Amniotic epithelial cell (primary cell): ENCODE measurements at regions not wholly inside any gene's neighbourhood (a gene's known extent, or its start where the extent isn't known, plus 50 kb on each side); places are given as distances from the start of the nearest gene placed in this dataset.

Experiments
- DNase-seq: peaks from one replicate; pipeline ENCODE4 v3.0.0-alpha.2; 2010; ENCODE audit warnings: low read depth

DNA sequence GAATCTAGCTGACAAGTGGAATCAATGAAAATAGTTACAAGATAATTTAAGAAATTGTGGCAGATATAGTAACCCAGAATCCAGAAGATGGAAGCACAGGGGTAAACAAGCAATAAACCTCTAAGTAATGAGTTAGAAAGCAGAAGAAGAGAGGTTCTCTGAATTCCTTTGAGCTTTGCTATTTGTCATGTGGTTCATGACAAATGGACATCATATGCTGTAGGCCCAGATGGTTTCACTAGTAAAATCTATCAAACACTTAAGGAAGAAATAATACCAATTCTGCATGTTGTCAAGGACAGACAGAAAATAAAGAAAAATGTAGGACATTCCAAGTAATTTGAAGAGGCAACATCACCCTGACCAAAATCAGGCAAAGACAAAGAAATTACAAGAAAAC lies 480.8 kb upstream of the INTU start:
- no peak for DNase-seq

DNA sequence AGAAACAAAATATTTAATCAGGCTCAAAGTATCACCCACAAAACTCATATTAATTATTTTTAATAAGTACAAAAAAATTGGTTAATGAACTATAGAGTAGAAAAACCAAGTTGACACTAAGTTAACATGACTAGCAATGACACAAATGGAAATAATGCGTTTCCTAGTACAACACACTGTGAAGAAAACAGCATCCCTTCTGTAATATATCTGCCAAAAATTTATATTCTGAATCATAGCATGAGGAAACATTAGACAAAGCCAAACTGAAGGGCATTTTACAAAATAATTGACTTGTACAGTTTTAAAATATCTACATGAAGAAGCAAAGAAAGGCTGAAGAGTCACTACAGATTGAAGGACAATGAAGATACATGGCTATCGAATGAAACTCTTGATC lies 477.6 kb upstream of the INTU start:
- no peak for DNase-seq

DNA sequence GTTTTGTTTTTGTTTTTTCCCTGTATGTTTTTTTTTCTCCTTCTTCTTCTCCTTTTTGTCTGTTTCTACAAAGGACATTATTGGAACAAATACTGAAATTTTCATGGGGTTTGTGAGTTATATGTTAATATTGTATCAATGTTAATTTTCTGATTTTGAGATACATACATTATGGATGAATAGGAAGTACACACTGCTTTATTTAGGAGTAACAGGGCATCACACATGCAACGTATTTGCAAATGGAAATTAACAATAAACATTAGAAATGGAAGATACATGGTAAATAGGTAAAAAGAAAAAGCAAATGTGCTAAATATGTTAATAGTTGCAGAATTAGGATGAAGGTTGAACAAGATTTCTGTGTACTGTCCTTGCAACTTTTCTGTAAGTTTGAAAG lies 477.2 kb upstream of the INTU start:
- no peak for DNase-seq

DNA sequence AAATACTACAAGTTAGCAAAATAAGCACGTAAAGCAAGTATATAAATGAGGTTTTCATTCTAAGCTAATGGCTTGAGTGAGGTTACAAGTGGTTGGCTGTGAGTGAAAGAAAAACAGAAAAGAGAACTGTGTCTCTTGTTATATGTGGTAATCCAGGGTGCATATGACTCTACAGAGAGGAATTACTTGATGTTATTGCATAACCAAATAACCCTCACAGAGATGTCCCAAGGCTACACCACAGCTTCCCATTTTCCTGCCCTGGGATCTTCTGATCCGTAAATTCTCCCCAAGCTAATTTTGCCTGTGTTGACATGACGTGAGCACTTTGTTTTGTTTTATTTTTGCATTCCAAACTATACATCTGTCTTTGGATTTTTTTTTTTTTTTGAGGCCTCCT lies 470.0 kb upstream of the INTU start:
- peak; percentile 98 for DNase-seq

DNA sequence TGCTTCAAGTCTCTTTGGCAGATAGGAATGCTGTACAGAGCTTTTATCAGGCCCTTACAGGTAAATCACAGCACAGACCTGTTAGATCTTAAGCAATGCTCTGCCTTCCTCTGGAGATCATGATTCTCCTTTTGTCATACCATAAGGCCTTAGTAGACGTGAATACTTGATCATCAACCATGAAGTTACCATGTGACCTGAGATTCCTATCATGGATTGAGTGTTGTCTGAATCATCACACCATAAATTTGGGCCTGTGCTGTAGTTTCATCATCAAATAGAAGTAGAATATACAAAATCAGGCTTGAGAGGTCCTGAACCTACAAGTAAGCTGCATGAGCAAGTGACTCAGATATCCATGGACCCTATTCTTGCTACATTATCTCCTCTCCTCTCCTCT lies 466.8 kb upstream of the INTU start:
- peak; percentile 83 for DNase-seq

DNA sequence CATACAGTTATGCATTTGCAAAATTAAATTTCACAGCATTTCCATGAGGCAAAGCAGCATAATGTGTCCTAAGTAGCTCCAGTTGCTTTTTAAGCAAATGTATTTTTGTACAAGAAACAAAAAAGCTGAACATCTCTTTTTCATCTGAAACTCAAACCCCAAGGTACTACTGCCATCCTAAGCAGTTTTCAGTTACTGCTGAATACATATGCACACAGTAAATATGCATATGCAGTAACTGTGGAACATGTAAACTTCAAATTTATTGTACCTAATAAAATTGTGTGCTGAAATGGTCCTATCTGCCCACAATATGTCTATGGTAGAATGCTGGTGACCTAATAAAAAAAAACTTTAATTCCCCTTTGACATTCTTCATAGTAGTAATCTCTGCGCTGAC lies 458.6 kb upstream of the INTU start:
- no peak for DNase-seq

DNA sequence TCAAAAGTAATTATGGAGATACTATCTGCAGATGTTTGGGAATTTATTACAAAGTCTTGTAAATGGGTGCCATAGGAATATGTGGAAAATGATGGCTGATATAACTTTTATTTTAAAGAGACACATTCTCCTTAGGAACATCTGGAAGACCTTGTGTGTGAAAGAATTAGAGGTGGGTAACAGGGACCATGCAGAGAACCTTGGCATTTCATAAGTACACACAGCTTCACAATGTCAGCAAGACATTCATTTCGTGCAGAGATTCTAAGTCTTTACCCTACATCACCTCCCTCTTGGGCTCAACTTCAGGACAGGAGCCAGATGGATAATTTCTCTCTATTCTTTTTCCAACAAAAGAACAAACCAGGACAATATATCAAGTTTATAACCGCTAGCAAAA lies 458.1 kb upstream of the INTU start:
- no peak for DNase-seq

DNA sequence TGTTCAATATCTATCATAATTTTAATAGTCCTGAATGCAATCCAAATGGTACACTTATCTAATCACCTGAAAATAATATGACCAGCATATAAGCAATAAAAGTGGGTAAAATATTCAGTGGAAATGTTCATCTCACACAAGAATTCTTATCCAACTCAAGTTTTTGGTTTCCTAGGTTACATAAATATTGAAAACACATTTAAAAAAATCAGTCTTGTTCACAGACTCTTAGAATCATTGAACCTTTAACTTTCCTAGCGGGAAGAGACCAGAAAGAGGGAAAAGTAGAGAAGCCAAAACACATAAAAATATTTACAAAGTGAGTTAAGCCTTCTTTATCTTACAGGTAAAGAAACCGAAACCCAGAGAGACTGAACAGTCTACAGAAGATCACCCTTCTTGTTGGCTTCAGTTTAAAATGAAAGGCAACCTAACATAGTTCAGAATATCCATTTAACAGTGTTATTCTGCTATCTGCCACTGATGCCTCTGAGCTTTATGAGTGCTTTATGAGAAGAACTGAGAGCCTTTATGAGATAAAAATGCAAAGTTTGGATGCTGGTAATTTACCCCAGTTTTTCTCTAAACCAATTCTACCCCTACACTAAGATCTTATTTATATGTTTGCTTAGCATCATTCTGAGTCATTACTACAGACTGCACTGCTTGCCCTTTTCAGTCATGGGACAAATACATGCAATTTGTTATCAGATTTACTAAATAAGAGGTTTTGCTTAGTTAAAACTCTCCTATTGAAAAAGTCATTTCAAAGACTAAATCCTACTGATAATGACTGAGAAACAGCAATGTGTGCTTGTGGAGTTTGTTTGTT lies 453.3 kb upstream of the INTU start:
- DNase-seq, result no peak

DNA sequence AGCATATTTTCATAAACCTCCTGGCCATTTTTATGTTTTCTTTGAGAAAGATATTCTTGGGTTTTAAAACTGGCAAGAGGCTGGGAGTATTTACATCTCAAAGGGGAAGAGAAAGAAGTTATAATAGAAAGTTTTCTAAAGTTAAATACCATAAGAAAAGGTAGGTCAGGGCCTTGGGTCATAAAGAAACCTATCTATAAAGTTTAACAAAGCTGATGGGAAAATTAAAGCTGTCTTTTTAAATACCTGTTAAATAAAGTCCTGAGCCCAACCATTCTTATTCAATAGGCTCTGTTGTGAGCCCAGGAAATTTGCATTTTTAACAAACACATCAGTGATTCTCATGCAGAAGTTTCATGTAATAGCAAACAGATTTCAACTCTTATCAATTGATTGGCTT lies 451.8 kb upstream of the INTU start:
- no peak for DNase-seq

DNA sequence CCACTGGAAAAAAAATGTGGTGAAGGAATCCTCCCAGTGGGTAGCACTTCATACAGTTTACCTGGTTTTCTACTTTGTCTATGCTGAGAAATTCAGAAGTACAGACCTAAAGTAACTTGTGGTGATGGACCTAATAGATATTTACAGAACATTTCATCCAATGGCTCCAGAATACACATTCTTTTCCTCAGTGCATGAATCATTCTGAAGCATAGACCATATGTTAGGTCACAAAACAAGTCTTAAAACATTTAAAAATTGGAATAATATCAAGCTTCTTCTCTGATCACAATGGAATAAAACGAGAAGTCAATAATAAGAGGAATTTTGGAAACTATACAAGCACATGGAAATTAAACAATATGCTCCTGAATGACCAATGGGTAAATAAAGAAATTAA lies 450.1 kb upstream of the INTU start:
- no peak for DNase-seq

DNA sequence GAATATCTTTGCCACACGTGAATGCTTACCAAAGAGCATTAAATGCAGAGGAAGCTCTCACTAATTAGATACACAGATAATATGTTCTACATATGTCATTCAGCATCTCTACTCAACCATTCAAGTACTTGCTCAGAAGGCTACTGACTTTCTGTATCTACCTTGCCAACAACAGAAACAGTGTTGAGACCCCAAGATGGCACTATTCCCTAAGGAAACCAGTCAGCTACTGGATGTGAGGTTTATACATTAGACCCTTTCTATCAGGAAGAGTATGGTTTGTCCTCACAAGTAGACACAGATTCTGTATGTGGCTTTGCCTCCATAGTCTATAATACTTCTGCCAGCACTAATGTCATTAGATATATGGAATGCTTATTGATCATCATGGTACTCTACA lies 443.9 kb upstream of the INTU start:
- DNase-seq, result peak; percentile 62

DNA sequence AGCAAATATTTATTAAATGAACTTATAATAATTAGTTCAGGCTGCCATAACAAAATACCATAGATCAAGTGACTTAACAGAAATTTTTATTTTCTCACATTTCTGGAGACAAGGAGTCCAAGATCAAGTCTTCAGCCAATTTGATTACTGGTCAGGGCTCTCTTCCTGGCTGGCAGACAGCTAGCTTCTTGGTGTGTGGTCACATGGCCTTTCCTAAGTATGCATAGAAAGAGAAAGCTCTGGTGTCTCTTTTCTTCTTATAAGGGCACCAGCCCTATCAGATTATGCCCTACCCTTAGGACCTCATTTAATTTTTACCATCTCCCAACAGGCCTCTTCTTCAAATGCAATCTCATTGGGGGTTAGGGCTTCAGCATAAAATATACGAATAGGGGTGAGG lies 438.5 kb upstream of the INTU start:
- DNase-seq, result no peak

DNA sequence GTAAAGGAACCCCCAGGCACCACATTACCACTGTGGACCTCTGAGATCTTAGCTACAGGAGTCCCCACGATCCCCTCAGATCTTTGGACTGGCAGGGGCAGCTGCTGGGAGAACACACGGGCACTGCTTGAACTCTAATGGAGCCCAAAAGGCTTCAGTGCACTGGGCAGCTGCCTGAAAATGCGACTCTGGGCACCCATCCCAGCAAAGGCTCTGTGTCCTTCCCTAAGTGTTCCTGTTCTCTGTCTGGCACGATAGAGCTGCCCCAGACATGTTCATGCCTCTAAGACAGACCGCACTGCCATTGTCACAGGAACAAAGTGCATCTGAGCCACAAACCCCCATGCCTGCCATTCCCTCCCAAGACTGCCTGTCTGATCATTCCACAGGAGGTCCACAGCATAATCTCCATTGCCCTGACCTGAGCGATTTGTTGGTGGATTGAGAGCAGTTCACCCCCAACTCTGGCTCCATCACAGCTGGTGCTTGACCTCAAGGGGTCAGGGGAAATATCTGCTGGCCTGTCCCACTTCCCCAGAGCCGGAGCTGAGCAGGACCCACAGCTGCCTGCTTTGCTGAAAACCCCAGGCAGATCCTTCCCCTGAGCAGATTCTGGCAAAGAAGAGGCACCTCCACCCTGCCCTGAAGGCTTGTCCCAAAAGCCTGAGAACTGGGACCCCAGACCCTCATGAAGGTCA lies 436.0 kb upstream of the INTU start:
- DNase-seq, result no peak

DNA sequence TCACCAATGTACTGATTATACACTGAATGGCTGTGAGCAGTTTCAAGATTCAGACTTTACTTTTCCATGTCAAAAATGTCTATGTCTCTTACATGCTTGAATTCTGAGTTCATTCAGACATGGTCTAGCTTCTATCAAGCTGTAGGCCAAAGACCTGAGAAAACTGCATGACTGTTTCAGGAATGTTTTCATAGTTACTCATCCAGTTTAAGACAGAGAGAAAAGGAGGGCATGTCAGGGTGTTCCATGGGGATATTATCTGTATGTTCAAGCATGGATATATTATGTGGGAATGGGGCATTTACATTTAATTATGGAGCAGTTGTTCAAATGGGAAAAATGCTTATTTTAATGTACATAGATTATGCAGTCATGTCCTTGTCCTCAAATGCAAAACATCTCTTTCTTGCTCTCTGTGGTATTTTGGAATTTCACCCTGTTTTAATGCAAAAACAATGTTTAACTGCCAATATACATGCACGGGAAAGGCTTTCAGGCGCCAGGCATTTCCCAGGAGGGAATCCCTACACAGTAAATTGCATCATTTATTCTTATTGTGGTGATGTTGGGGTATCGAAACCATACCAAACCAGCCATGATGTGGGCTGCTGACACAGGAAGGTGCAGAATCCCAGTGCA lies 429.1 kb upstream of the INTU start:
- peak; percentile 70 for DNase-seq

DNA sequence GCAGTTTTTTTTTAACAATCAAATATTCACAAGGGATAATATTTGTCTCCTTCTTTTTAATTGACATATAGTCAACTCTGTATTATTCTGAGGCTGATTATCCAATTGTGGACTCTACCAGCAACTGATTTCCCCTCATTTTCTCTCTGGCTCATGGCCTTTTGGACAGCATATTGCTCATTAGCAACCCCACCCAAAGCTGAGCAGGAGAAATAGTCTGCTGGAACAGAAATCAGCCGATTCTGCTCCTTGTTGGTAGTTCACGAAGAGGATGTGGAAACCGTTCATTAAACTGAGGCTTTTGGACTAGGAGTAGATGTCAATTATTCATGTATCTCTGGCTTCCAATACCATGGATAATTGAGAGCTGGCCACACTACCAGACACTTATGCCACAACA lies 428.4 kb upstream of the INTU start:
- no peak for DNase-seq

DNA sequence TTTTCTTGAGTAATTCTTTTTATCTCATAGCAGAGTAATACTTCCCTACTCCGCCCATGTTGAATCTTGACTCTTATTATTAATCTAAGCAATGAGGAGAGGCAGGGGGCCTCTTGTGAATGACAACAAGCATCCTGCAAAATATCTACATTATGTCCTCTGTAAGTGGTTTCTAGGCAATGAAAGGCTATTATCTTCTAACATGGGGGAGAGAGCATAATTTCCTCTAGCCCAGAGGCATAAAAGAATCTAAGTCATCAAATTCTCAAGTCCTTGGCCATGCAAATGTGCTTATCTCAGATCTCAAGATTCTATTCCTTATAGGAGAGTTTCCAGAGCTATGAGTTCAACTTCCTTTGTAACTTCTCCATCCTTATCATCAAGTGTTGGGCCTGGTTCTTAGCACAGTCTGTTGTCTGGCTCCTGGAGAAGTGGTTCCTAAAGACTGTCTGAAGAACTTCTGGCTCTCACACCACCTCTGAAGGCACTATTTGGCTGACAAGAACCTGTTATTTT lies 423.1 kb upstream of the INTU start:
- DNase-seq, result no peak

DNA sequence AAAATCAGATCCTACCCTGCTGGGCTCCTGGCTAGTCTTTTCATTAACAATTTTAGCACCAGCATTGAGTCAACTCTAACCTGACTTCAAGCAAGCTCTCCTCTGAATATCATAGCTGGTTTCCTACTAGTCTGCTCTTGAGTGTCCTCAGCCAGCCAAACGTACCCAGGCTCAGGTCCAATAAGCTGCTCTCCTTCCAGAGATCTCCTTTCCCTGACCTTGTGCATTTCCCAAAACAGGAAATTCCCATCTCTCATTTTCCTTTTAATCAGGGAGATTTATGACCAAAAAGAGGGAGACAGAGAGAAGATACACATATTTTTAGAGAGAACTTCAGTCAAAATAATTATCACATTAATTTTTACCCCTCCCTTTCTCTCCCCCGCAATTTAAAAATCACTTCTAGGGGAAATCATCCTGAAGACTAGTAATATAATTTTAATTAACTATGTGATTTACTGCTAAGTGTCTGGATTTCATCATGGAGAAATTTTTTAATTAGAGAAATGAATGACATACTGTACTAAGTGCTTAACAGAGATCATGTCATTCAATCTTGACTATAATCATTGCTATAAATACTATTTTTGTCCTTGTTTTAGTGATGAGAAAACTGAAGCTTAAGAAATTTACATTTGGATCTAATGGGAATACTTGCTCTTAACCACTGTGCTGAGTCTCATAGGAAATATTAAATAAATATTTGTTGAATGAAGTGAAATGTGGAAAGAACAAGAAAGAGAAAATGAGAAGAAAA lies 421.7 kb upstream of the INTU start:
- DNase-seq, result no peak

DNA sequence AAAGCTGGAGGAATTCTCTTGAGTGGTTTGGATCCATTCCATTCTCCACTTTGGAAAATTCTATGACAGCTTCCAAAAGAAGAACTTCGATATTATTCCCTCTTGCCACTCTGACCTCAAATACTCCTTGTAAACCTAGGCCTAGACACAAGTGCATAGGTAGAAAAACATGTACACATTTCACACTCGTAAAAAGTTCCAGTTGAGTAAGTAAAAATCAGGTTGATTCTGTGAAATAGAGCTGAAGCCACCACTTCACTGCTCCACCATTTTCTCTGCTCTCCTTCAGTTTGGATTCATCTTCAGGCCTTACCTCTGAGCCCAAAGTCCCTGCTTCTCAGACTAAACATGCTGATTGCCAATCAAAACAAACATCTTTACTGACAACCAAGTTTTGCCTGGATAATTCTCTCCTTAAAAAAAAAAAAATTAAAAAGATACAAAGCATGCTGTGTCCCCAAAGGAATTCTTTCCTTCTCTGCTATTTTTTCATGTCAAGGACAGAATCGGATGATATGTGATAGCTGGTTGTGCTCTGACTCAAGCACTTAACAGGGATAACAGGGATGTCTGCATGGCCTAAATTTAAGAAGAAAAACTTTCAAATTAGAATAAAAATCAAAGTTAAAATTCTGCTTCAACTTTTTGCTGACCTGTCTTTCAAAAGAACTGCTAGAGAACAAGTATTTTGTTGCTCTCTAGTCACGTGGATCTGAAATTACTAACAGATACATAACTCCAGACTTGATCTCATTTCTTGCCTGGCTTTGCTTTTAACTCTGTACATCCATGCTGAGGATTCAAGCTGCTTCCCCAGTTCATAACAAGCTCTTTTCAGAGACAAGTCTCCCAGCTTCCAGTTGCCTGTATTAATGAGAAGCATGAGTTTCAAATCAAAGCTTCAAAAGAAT lies 420.9 kb upstream of the INTU start:
- peak; percentile 27 for DNase-seq

DNA sequence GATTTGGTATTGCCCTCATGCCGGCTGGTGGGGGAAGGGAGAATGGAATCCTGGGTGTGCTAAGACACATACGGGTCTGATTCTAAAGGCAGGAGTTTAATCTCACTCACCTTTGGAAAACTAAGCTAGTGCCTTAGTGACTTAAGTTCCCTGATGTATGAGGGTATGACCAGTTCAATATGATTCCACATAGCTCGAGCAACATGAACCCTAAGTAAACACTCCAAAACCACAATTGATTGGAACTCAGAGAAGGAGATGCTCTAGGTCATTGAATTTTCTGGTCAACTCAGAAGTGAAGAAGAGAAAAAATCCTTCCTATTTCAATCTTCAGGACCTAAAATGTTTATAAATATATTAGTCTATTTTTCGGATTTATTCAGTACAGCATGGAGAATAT lies 420.1 kb upstream of the INTU start:
- no peak for DNase-seq

DNA sequence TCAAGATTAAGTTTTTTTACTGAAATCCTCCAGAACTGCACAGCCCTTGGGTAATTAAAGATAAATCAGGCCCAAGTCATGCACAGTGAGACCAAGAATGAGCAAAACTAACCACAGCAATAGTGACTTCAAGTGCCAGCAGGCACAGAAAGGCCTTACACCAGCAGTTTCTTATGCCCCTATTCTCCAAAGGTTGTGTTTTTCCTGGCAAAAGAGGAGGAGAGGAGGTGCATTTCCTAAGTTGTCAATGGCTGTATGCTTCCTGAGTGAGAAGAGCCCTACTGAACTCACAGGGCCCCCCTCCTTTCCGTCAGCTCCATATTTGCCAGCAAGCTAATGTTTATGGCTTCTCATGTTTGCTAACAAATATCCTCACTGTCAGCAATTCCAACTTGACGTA lies 418.7 kb upstream of the INTU start:
- DNase-seq, result no peak

DNA sequence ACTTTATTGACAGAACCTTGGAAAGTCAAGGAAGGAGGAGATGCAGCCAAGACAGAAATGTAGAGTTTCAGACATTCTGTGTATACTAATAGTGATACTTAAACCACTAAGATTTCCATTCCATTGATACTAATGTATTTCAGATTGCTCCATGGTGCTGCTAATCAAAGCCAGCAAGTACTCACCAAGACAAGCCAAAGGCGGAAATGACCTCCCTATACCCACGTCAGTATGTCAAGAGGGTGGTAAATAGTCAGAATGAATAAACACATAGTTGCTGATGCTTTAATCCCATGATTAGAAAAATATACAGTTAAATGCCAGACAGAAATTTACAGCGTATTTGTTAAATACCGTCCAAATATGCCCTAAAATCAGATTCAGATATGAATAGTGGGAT lies 417.8 kb upstream of the INTU start:
- DNase-seq, result no peak
